ACC112 (cell line): ENCODE measurements at regions not wholly inside any gene's neighbourhood (a gene's known extent, or its start where the extent isn't known, plus 50 kb on each side); places are given as distances from the start of the nearest gene placed in this dataset.

ENCODE experiments used
- H2AFZ ChIP-seq: fragments of 200-600 bp; sonication (generic); one replicate; pipeline ENCODE4 v1.6.0; 2017; ENCODE audit warnings: antibody characterized with exemption, low read length; ENCODE audit not compliant: unreplicated experiment
- H3K27ac ChIP-seq: fragments of 200-600 bp; sonication (generic); 2 replicates; pipeline ENCODE4 v1.5.1; 2014; ENCODE audit warnings: low read depth, mild to moderate bottlenecking, antibody characterized with exemption, low read length, moderate library complexity
- H3K27me3 ChIP-seq: fragments of 200-600 bp; sonication (generic); 2 replicates; pipeline ENCODE4 v1.6.1; 2014; ENCODE audit warnings: mild to moderate bottlenecking, antibody characterized with exemption, low read length, moderate library complexity, mixed read lengths; ENCODE audit not compliant: insufficient read depth
- H3K36me3 ChIP-seq: fragments of 200-600 bp; sonication (generic); 2 replicates; pipeline ENCODE4 v1.6.1; 2016; ENCODE audit warnings: mild to moderate bottlenecking, antibody characterized with exemption, low read length, moderate library complexity, mixed read lengths; ENCODE audit not compliant: insufficient read depth
- H3K4me1 ChIP-seq: fragments of 200-600 bp; sonication (generic); one replicate; pipeline ENCODE4 v1.6.1; 2016; ENCODE audit warnings: low read length, mixed read lengths; ENCODE audit not compliant: insufficient read depth, unreplicated experiment, control insufficient read depth
- H3K4me3 ChIP-seq: fragments of 200-600 bp; sonication (generic); 2 replicates; pipeline ENCODE4 v1.5.1; 2014; ENCODE audit warnings: mild to moderate bottlenecking, low read depth, low read length
- H3K79me2 ChIP-seq: fragments of 200-600 bp; sonication (generic); one replicate; pipeline ENCODE4 v1.6.0; 2016; ENCODE audit warnings: low read length; ENCODE audit not compliant: control insufficient read depth, unreplicated experiment, insufficient read depth

DNA sequence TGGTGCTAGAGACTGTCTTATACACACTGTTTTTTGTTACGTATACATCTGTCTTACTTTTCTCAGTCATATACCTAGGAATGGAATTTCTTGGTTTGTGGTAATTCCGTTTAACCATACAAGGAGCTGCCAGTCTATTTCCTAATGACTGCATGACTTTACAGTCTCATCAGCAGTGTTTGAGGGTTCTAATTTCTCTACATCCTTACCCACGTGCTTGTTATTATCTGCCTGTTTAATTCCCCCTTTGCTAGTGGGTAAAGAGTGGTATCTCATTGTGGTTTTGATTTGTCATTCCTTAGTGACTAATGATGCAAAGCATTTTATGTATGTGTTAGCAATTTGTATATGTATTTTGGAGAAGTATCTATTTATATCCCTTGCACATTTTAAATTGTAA, 1008.0 kb downstream of the FAM181B start:
- no peaks in the 10 kb centered on the region for H3K27me3 ChIP-seq
- no peak overlapping the region for H3K27ac ChIP-seq
- no peaks in the 10 kb centered on the region for H3K36me3 ChIP-seq
- no peaks in the 10 kb centered on the region for H3K79me2 ChIP-seq
- H3K4me3 ChIP-seq, result no peak overlapping the region
- H2AFZ ChIP-seq, result no peak overlapping the region
- H3K4me1 ChIP-seq, result no peaks in the 10 kb centered on the region

DNA sequence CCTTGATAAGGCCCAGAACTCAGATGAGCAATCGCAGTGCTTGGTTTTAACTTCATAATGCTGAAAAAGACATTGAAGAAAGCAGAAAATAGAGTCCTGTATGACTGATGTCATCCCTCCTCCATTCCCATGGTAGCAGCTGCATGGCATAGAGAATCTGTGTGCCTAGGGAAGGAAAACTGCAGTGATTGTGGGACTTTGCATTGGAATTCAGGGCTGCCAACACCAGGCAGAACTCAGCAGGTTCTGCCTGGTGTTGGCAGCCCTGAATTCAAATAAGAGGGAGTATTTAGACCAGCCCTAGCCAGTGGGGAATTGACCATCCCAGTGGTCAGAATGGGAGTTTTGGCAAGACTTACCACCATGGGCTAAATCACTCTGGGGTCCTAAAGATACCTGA, 1016.0 kb downstream of the FAM181B start:
- Histone ChIP-seq H3K79me2 (no peaks in the 10 kb centered on the region), H3K4me1 (no peaks in the 10 kb centered on the region), H3K36me3 (no peaks in the 10 kb centered on the region), H3K27ac (no peak overlapping the region), H3K27me3 (no peaks in the 10 kb centered on the region), H2AFZ (no peak overlapping the region), H3K4me3 (no peak overlapping the region)

DNA sequence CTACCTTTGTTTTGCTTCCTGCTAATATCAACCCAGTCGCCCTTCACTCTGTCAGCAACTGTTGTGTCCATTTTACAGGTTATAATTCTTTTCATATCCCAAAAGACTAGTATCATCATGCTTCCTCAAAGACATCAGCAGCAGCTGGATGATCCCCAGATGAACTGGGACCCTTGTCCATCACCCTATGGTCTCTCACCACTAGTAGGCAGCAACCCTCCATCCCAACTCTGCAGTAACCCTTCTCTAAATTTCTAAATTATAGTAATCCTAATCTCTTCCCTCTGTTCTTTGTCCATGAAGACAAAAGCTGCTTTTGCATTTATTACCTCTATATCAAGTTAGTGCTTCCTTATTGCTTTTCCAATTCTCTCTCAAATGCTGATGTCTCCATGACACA, 1025.8 kb downstream of the FAM181B start:
- H3K27me3 ChIP-seq, result no peaks in the 10 kb centered on the region
- no peak overlapping the region for H2AFZ ChIP-seq
- H3K79me2 ChIP-seq, result no peaks in the 10 kb centered on the region
- H3K36me3 ChIP-seq, result no peaks in the 10 kb centered on the region
- H3K4me3 ChIP-seq, result no peak overlapping the region
- no peaks in the 10 kb centered on the region for H3K4me1 ChIP-seq
- H3K27ac ChIP-seq, result no peak overlapping the region

DNA sequence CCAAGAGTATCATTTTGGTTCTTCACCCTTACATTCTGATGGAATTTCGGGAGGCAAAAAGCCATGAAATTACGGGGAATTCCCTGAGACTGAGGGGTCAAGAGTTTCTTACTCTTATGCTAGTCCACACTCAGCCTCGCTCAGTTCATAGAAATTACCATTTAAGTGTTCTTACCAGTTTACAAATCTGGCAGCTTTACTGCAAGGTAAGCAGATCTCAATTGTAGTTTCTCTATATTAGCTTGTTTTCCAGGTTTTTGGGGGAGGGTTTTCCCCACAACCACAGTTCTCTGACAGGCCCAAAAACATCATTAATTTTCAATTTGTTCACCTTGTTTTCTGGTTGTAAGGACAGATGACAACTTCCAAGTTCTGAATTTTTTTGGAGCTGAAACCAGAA, 1028.4 kb downstream of the FAM181B start:
- H3K27me3 ChIP-seq, result no peaks in the 10 kb centered on the region
- no peak overlapping the region for H3K27ac ChIP-seq
- H3K79me2 ChIP-seq, result no peaks in the 10 kb centered on the region
- H2AFZ ChIP-seq, result no peak overlapping the region
- H3K36me3 ChIP-seq, result no peaks in the 10 kb centered on the region
- no peak overlapping the region for H3K4me3 ChIP-seq
- H3K4me1 ChIP-seq, result no peaks in the 10 kb centered on the region

DNA sequence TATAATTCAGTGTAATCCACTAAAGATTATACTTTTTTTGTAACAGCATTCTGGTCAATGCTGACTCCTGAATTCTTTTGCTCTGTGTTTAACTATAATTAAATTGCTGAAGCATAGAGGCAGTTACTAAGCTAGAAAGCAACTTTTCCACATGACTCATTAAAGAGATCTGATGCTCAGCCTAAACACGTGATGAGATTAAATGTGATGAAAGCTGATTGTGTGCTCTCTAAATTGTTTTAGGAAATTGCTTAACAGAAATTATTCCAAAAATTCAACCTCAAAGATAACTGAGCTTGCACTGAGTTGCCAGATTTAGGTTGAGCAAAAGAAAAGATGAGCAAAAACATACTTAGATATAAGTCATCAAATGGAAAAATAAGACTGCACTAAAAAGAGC, 1033.6 kb downstream of the FAM181B start:
- Histone ChIP-seq H3K4me1 (no peaks in the 10 kb centered on the region), H3K79me2 (no peaks in the 10 kb centered on the region), H3K36me3 (no peaks in the 10 kb centered on the region), H2AFZ (no peak overlapping the region), H3K27me3 (no peaks in the 10 kb centered on the region), H3K27ac (no peak overlapping the region), H3K4me3 (no peak overlapping the region)

DNA sequence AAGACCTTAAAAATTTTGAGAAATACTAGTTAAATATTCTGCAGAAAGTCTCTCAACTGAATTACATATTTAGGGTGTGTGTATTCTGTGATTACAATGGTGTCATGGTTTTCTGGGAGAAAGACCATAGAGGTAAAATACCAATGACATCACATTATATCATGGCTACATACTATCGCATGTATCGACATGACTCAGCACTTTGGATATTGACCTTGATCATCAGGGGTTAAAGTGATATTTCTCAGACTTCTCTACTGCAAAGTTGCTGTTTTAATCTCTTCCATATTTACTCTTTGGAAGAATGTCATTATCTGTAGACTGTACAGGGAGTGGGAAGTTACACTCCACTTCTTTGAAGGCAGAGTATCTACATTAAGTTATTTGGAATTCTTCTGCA, 1046.6 kb downstream of the FAM181B start:
- H2AFZ ChIP-seq, result no peak overlapping the region
- no peaks in the 10 kb centered on the region for H3K36me3 ChIP-seq
- H3K79me2 ChIP-seq, result no peaks in the 10 kb centered on the region
- no peak overlapping the region for H3K27ac ChIP-seq
- H3K4me1 ChIP-seq, result no peaks in the 10 kb centered on the region
- H3K27me3 ChIP-seq, result no peaks in the 10 kb centered on the region
- H3K4me3 ChIP-seq, result no peak overlapping the region

DNA sequence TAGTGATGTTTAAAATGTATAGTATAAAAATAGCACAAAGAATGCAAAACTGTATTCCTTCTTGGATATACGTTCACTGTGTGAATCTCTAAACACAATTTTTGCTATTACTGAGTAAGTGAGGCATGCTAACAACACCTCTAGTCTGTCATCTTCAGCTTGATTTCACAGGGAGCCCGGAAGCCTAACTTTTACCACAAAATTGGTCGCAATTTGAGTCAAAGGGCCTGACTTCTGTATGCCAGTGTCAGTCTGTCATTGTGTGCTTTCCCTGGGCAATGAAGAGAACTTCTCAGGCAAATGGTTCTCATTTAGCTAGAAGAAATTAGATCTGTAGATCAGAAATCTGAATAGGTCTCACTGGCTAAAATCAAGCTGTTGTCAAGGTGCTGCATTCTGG, 1059.5 kb downstream of the FAM181B start:
- no peaks in the 10 kb centered on the region for H3K27me3 ChIP-seq
- H3K4me3 ChIP-seq, result no peak overlapping the region
- H3K79me2 ChIP-seq, result no peaks in the 10 kb centered on the region

DNA sequence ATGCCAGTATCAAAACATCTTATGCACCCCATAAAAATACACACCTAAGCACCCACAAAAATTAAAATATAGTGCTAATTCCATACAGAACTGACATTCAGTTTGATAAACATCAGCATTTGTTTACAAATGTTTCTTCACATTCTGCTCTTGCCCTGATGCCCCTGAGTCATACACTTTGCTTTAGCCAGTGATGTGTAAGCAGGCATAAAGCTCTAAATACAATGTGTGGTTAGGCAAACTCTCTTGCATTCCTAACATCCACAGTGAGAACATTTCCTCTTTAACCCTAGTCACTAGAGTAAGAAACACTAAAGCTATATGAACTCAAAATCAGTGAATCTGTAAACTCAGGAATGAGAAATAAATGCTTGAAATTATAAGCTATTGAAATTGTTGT, 1060.7 kb downstream of the FAM181B start:
- H3K4me3 ChIP-seq, result no peak overlapping the region
- H3K4me1 ChIP-seq, result no peaks in the 10 kb centered on the region
- H3K27ac ChIP-seq, result no peak overlapping the region
- H3K79me2 ChIP-seq, result no peaks in the 10 kb centered on the region
- no peaks in the 10 kb centered on the region for H3K36me3 ChIP-seq
- H2AFZ ChIP-seq, result no peak overlapping the region
- no peaks in the 10 kb centered on the region for H3K27me3 ChIP-seq

More for the DNA sequence above, 1059.5 kb downstream of the FAM181B start:
- Histone ChIP-seq H3K4me1 (no peaks in the 10 kb centered on the region), H3K27ac (no peak overlapping the region), H3K36me3 (no peaks in the 10 kb centered on the region), H2AFZ (no peak overlapping the region)

DNA sequence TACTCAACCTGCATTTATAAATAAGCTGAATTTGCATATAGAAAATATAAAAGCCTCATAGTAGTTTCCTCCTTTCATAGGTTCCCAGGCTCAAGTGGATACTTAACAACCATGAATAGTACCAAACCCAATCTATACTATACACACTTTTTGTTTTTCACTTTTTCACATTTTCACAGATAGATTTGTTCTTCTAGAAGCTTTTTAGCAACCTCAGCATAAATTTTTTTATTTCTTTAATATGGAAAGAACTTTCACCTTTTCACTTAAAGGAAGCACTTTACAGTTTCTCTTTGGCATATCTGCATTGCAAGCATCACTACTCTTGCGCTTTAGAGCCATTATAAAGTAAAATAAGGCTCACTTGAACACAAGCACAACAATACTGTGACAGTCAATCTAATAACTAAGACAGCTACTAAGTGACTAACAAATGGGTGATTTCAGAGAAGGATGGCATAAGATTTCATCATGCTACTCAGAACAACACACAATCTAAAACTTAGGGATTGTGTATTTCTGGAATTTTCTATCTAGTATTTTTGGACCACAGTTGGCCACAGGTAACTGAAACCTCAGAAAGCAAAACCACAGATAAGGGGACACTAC, 1063.6 kb downstream of the FAM181B start:
- no peaks in the 10 kb centered on the region for H3K36me3 ChIP-seq
- H3K4me3 ChIP-seq, result no peak overlapping the region
- H2AFZ ChIP-seq, result no peak overlapping the region
- no peaks in the 10 kb centered on the region for H3K27me3 ChIP-seq
- no peaks in the 10 kb centered on the region for H3K4me1 ChIP-seq
- H3K27ac ChIP-seq, result no peak overlapping the region
- no peaks in the 10 kb centered on the region for H3K79me2 ChIP-seq

DNA sequence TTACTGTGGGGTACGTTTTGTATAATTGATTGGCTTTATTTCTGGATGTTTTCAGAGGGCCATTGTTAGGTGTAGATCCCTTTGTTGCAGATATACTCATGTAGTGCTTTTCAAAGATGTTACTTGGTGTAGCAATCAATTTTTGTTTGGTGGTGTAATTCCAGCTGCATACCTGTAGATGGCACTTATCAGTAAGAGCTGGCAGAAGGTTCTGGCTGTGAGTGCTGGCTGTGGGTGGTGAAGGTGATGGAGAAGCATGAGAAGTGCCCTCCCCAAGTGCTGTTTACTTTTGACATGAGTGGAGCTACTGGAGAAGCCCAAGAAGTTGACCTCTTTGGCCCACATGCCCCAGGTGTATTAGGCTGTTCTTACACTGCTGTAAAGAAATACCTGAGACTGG, 1074.9 kb downstream of the FAM181B start:
- Histone ChIP-seq H3K4me1 (no peaks in the 10 kb centered on the region), H3K4me3 (no peak overlapping the region), H3K36me3 (no peaks in the 10 kb centered on the region), H3K79me2 (no peaks in the 10 kb centered on the region), H3K27me3 (no peaks in the 10 kb centered on the region), H2AFZ (no peak overlapping the region), H3K27ac (no peak overlapping the region)

DNA sequence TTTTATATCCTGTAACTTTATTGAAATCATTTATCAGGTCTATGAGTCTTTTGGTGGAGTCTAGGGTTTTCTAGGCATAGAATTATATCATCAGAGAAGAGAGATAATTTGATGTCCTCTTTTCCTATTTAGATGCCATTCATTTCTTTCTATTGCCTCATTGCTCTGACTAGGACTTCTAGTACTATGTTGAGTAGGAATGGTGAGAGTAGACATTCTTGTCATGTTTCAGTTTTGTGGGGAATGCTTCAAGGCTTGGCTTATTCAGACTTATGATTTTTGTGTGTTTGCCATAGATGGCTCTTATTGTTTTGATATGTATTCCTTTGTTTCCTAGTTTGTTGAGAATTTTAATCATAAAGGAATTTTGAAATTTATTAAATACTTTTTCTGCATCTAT, 1078.3 kb downstream of the FAM181B start:
- H3K27ac ChIP-seq, result no peak overlapping the region

More for the DNA sequence above, 1078.3 kb downstream of the FAM181B start:
- Histone ChIP-seq H3K79me2 (no peaks in the 10 kb centered on the region), H3K36me3 (no peaks in the 10 kb centered on the region), H2AFZ (no peak overlapping the region), H3K4me3 (no peak overlapping the region), H3K27me3 (no peaks in the 10 kb centered on the region), H3K4me1 (no peaks in the 10 kb centered on the region)
